ENCODE measurements at regions not wholly inside any gene's neighbourhood (a gene's known extent, or its start where the extent isn't known, plus 50 kb on each side); places are given as distances from the start of the nearest gene placed in this dataset.

DNA sequence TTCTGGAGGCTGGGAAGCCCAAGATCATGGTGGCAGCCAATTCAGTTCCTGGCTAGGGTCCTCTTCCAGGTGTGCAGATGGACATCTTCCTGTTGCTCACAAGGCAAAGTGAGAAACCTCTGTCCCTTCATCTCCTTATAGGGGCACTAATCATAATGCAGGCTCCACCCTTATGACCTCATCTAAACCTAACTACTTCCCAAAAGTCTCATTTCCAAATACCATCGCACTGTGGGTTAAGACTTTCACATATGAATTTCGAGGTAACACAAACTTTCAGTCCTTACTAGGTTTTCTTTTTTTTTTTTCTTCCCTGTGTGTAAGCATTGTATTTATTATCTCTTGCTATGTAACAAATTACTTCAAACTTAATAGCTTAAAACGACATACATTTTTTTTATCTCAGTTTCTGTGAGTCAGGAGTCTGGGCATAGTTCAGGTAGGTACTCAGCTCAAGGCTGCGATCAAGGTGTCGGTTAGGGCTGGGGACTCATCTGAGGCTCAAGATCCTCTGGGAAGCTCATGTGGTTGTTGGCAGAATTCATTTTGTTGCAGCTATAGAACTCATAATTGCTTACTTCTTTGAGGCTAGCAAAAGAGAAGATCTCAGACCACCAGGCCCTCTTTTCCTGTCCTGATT is 204.7 kb upstream of the STK26 start:
- dilution Hi-C loops (cut with MboI; ENCODE audit: extremely low pct_ligation_motif_present, low sequenced_read_pairs) (no loop called here), intact Hi-C loops (cut with micrococcal nuclease) (no loop called here)
- no peak overlapping the region for H3K27ac ChIP-seq (ENCODE audit: insufficient read depth, low read depth, low read length)
- ChIA-PET CTCF (no interaction called here), POLR2A (no interaction called here)
- no peaks in the 10 kb centered on the region for H3K27me3 ChIP-seq (ENCODE audit: control insufficient read depth in 2 of 2, insufficient read depth in 2 of 2, low read length in 2 of 2)
- no peak overlapping the region for H3K4me2 ChIP-seq (ENCODE audit: insufficient read depth, low read length)
- no peaks in the 10 kb centered on the region for H3K79me2 ChIP-seq (ENCODE audit: control insufficient read depth, insufficient read depth, low read length)
- no peaks in the 10 kb centered on the region for H3K36me3 ChIP-seq (ENCODE audit: control insufficient read depth in 2 of 2, extremely low read depth in 1 of 2, insufficient read depth in 2 of 2, low read length in 2 of 2)
- H3K4me3 ChIP-seq (replicated peaks in 1 of 3; ENCODE audit: insufficient read depth in 1 of 3, low read depth in 1 of 3, low read length in 3 of 3): no peak overlapping the region
- no peak for TF ChIP-seq POLR2A (IDR thresholded peaks at IDR 0.05; ENCODE audit: low read depth, low read length)
- TF ChIP-seq FOS (IDR thresholded peaks at IDR 0.05; ENCODE audit: borderline replicate concordance, insufficient read depth, low read length): no peak
- TF ChIP-seq, protein P1, sequence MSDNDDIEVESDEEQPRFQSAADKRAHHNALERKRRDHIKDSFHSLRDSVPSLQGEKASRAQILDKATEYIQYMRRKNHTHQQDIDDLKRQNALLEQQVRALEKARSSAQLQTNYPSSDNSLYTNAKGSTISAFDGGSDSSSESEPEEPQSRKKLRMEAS (IDR thresholded peaks at IDR 0.05; ENCODE audit: insufficient read depth, insufficient read length): no peak
- no peak for TF ChIP-seq JUN (IDR thresholded peaks at IDR 0.05; ENCODE audit: borderline replicate concordance, insufficient read depth, insufficient read length, low read depth)
- TF ChIP-seq EZH2 (IDR thresholded peaks at IDR 0.05; ENCODE audit: borderline replicate concordance, low read depth, low read length, severe bottlenecking): no peak
- TF ChIP-seq GATA2 (IDR thresholded peaks at IDR 0.05; ENCODE audit: insufficient read depth, insufficient read length, low read depth, low read length): no peak
- TF ChIP-seq POLR2AphosphoS5 (IDR thresholded peaks at IDR 0.05; ENCODE audit: insufficient read depth, low read depth, low read length): no peak
- TF ChIP-seq, protein P2, sequence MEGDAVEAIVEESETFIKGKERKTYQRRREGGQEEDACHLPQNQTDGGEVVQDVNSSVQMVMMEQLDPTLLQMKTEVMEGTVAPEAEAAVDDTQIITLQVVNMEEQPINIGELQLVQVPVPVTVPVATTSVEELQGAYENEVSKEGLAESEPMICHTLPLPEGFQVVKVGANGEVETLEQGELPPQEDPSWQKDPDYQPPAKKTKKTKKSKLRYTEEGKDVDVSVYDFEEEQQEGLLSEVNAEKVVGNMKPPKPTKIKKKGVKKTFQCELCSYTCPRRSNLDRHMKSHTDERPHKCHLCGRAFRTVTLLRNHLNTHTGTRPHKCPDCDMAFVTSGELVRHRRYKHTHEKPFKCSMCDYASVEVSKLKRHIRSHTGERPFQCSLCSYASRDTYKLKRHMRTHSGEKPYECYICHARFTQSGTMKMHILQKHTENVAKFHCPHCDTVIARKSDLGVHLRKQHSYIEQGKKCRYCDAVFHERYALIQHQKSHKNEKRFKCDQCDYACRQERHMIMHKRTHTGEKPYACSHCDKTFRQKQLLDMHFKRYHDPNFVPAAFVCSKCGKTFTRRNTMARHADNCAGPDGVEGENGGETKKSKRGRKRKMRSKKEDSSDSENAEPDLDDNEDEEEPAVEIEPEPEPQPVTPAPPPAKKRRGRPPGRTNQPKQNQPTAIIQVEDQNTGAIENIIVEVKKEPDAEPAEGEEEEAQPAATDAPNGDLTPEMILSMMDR (IDR thresholded peaks at IDR 0.05; ENCODE audit: extremely low read depth in 1 of 2, insufficient read depth in 1 of 2, low read depth in 1 of 2, low read length in 2 of 2): no peak
- no peak for TF ChIP-seq MYC (IDR thresholded peaks at IDR 0.05; ENCODE audit: low read depth, low read length)
- H3K4me1 ChIP-seq (ENCODE audit: control insufficient read depth, extremely low read depth, insufficient read depth, low read length): no peaks in the 10 kb centered on the region
- H4K20me1 ChIP-seq (replicated peaks; ENCODE audit: control insufficient read depth, extremely low read depth, insufficient read depth, low read length): no peaks in the 10 kb centered on the region
- no TSS peak for BruUV-seq (replicated peaks)
- H2AFZ ChIP-seq (ENCODE audit: low read depth, low read length): no peak overlapping the region
- no peaks in the 10 kb centered on the region for H3K9me1 ChIP-seq (replicated peaks; ENCODE audit: control insufficient read depth, extremely low read depth, insufficient read depth, low read length)
- no peak for DNase-seq (ENCODE audit: low read depth, low spot score)
- no peaks in the 10 kb centered on the region for H3K9me3 ChIP-seq (replicated peaks; ENCODE audit: control insufficient read depth, insufficient read depth, low read length)
- H3K9ac ChIP-seq (replicated peaks; ENCODE audit: extremely low read depth, insufficient read depth, low read length): no peak overlapping the region
- no peak for FAIRE-seq

Data from endothelial cell of umbilical vein (primary cell).